Renal cortex interstitium (tissue), 11 donors: ENCODE measurements at regions not wholly inside any gene's neighbourhood (a gene's known extent, or its start where the extent isn't known, plus 50 kb on each side); places are given as distances from the start of the nearest gene placed in this dataset.
A peak's percentile ranks its signal among the peaks of the same experiment; 100 is the strongest.
"Not testable (repeated sequence)": the region's sequence is repeated elsewhere in the genome, so short reads cannot be mapped to it uniquely, and the experiment has no call there.

Experiments used
- DNase-seq, 11 donors: peaks; one replicate each; pipeline ENCODE4 v3.0.0-alpha.2; 2013; ENCODE audit warnings: low read depth in 9 of 11, low spot score in 4 of 11; ENCODE audit errors: extremely low read depth in 1 of 11

DNA sequence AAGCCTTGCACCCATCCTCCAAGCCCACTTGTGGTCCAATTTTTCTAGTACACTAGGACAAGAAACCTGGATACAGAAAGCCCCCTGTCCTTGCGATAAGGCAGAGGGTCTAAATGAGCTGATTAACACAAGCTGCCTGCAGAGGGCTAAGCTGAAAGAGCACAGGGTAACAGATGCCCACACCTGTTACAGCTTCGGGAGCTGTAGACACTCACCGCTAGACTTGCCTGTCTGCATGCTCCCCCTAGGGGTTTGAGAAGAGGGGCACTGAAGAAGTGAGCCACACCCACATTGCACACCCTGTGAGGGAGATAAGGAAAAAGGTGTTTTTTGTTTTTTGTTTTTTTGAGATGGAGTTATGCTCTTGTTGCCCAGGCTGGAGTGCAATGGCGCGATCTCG is 386.5 kb upstream of the AUTS2 start:
- DNase-seq, result peak in 1 of 11 donors; percentile 23

DNA sequence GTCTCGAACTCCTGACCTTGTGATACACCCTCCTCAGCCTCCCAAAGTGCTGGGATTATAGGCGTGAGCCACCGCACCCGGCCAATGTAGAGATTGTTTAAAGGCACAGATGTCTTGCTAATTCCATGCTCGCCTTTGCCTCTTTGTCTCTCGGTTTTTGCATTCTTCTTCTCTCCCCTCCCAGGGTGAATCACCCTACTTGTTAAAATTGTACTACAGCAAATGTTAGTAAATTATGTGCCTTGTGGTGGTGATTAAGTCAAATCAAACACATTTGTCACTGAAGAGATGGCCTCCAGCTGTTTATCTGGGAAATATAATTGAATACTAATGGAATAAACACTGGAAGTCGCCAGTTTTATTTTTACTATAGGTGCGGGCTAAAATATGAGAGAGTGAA is 384.4 kb upstream of the AUTS2 start:
- no peak for DNase-seq

DNA sequence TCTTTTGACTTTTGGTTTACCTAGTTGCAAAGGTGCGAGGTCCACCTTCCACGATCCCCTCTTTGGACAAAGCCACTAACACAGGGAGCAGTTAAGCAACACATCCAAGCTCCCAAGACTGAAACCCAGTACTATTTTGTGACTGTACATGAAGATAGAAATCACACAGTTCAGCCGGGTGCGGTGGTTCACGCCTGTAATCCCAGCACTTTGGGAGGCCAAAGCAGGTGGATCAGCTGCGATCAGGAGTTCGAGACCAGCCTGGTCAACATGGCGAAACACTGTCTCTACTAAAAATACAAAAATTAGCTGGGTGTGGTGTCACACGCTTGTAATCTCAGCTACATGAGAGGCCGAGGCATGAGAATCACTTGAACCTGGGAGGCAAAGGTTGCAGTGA is 382.8 kb upstream of the AUTS2 start:
- DNase-seq, result not testable (repeated sequence)

DNA sequence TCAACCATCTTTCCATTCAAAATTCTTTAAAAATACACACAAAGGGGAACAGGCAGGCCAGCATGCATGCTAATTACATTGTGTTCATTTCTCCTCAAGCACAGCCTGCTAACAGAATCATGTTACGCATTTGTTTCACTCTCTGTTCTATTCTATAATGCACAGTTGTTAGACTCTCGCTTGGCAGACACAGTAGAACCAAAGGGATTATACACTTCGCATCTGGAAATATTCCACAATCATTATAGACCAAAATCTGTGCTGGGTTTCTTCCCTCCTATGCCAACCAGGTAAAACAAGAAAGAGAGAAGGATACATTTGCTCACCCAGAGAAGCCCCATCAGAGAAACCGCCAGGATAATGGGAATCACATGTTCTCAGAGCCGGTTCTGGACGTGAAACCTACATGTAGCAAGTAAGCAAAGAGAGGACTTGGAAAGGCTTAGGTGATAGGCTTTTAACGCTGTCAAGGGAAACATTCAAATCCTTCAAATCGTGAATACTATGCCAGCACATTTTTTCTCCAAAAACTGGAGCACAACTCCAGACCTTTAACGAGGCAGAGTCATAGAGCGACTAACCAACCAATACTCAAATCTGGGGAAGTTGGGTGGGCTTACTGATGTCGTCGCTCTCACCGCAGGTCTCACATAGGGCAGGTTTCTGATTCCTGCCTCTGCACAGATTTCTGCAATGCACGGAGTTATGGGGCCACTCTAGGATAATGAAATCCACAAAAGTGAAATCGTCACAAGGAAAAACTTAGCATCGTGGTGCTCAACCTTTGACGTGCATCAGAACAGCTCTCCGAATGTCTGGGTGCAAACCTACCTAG is 380.5 kb upstream of the AUTS2 start:
- DNase-seq, result no peak

DNA sequence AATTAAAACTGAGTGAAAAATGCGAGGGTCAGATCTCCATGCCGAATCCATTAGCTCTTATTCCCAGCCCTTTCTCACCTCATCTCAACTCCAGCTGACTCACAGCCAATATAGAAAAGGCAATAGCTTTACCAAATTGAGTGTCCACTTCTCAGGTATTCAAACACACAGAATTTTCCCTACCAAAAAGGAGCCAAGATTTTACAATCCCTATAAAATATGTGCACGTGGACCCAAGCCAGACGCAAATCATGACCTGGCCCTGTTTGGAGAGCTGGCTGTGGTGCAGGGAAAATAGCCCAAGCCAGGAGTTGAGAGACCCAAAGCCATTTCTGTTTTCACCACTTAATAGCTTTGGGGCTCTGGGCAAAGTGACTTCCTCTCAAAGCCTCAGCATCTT is 379.7 kb upstream of the AUTS2 start:
- DNase-seq, result no peak

DNA sequence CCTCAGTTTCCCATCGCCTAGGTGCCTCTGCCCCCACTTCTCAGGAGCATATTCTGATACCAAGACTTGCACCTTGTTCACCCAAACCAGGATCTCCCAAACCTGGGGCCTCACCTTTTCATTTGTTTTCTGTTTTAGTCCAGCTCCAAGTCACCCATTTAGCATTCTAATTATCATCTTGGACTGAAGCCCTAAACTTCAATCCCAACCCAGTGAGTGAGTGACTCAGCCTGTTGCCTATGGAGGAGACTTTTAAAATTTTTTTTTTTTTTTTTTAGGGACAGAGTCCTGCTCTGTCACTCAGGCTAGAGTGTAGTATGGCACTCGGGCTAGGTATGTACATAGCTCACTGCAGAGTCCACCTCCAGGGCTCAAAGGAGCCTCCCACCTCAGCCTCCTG is 378.9 kb upstream of the AUTS2 start:
- no peak for DNase-seq

DNA sequence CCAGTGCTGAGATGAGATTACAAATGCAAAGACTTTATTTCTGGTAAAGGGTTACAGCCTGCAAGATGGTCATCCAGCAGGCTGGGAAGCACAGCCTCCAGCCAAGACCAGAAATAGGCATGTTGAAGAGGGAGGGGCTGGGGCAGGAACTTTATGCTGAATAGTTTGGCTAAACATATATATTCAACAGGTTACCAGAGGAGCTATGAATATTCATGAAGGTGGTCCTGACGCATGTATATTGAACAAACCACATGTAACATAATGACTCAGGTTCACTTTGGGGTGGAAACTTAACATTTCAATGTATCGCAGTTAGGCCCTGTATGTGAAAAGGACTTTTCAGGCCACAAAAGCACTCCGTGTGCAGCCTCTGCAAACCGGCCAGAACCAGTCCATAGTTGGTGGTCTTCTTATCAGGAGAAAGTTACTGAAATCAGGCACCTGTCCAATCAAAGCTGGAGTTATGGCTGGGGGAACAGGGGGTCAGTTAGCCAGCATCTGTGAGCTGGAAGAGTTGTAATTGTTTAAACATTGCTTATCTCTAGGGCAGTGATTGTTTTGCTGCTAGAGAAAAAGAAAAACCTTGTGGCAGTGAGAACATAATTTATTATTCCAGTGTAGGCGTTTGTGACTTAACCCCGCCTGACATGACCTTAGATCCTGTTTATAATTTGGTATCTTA is 372.9 kb upstream of the AUTS2 start:
- no peak for DNase-seq

DNA sequence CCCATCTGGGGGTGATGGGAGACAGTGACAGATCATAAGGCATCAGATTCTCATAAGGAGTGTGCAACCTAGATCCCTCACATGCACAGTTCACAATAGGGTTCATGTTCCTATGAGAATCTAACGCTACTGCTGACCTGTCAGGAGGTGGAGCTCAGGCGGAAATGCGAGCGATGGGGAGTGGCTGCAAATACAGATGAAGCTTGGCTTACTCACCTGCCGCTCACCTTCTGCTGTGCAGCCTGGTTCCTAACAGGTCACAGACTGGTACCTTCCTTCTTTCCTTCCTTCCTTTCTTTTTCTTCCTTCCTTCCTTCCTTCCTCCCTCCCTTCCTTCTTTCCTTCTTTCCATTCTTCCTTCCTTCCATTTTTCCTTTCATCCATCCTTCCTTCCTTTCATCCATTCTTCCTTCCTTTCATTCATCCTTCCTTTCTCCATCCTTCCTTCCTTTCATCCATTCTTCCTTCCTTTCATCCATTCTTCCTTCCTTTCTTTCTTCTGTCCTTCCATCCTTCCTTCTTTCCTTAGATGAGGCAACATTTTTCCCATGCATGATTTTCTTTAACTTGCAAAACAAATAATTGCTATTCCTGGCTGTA is 370.0 kb upstream of the AUTS2 start:
- no peak for DNase-seq

DNA sequence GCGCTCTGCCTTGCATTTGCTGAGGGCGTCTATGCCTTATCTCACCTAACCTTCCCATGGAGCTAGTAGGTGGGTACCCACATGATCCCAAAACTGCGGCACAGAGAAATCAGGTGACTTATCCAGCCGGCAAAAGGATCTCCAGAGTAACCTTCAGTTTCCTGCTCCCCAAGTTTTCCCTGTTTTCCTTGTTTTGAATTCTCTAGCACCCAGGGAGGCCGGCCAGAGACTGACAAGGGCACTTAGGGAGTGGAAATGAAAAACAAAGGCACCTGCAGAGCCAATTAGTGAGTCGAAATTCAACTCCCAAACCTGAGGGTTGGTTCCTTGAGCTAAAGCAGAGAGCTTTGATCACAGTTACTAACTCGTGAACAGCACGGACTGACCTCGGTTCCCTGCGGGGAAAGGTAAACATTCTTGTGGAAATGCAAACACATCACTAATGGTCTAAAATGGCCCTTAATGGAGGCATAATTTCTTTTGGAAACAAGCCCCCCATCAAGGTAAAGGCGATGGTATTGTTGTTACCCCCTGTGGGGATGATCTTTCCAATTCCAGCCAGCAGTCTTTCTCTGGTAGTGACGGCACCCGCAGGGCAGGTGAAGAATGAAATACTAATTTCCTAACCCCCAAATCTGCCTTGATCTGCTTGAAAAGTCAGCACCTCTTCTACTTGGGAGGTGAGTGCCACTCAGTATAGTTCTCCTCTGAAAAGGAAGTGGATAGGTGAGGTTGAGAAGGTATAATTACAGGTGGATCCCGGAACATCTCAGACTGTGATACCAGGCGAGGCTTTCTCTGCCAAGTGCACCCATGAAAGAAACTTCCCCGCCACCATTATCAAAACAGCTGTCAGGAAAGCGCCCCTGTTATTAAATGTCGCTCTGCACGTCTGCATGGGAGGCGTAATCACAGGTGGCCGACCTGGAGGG is 365.6 kb upstream of the AUTS2 start:
- peak in 6 of 11 donors; percentile 16 to 47 (median 28) for DNase-seq

DNA sequence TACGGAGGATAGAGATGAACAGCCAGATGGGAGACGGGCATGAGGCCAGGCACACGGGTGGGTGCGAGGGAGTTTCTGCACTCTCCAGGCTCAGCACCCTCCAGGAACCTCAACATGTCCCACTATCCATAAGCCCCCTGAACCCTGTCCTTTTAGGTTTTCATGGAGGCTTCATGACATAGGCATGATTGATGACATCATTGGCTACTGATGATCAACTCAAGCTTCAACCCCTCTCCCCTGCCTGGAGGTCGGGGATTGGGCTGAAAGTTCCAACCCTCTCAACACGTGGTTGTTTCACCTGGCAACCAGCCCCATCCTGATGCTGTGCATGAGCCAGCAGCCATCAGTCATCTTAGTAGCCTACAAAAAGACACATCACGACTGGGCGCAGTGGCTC is 360.7 kb upstream of the AUTS2 start:
- DNase-seq, result no peak

DNA sequence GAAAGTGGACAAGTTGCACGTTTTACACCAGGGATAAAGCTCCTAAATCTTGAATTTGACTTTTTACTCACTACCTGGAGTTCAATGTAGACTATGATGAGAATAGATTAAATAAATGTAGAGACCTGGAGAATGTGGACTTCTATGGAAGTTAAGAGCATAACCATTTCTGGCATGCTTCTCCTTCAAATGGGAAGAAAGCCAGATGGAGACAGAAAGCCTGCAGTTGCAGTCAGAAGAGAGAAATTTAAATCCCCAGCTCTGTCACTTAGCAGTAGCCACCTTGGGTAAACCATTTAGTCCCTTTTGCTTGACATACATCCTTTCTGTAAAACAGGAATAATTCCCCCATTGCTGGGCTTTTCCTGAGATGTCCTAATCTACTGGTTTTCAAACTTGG is 355.3 kb upstream of the AUTS2 start:
- DNase-seq, result no peak

DNA sequence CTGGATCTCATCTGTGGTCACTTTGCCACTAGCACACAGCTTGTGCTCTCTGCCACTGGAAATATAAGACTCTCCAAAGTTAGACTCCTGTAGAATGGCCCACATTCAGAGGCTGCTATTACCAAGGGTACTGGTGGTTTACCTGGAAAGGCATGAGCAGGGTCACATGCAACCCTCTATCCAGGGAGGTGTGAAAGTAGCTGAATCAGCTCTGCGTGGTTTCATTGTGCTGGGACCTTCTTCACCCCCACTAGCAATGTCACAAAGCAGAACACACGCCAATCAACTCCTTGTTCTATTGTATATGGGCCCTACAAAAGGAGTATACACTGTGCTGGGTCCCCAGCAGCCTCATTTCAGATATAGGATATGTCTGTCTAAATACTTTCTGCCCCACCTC is 353.6 kb upstream of the AUTS2 start:
- no peak for DNase-seq

DNA sequence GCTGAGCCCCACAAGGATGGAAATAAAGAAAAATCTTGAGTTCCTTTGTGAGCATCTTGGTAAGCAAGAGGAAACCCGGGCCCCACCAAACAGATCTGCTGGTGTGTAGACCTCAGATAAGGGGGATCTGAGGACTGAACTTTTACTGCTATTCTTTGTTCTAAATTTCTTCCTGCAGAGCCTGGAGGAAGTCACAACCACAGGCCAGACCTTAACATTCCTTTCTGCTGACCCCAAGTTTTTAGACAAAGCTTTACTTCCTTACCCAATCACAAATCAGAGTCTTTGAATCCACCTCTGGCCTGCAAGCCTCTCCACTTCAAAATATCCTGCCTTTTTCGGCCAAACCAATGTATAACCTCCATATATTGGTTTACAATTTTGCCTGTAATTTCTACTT is 352.6 kb upstream of the AUTS2 start:
- no peak for DNase-seq

DNA sequence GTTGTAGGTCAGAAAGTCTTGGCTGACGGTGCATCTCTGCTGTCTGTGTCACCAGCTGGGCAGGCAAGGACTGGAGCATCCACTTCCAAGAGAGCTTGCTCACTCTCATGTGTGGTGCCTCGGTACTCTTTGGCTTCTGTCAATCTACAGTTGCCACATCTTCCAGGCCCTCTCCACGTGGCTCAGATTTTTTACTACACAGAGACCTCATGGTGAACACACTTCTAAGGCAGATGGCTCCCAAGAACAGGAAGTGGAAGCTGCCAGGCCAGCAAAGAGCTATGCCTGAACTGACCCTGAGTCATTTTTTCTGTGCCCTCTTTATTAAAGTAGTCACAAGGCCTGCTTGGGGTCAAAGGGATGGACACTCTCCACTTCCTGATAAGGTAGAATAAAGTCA is 351.5 kb upstream of the AUTS2 start:
- no peak for DNase-seq

DNA sequence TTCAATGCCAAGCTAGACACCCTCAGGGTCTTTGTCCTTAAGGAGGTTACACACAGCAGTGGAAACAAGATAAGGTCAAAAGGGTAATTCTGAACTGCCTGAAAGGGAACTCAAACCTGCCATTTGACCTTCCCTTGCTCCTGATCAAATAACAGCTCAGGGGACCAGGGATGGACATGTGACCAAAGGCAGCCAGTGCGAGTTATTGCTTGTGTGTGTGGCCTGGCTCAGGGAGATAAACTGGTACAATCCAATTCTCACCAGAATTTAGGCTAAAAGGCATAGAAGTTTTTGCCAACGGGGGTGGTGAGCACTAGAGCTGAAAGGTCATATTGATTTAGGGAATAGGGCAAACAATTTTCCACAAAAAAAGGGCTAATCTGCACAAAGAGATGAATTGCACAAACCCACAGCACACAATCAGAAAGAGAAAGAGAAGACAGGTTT is 349.9 kb upstream of the AUTS2 start:
- not testable (repeated sequence) for DNase-seq

DNA sequence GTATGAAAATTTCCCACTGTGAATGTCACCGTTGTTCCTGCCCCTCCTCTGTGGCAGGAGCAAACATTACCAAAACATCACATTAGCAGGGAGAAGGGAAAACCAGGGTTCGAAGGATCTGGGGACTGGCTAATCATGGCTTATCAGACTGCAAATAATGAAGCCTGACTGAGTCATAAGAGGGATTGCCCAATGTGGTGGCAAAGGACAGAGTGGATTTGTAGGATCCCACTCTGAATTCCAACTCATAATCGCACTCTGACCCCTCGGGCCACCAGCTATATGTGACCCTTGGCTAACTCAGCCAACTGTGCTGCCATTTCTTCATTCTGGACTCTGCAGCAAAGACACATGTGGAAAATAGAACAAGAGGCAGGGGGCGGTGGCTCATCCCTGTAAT is 347.3 kb upstream of the AUTS2 start:
- no peak for DNase-seq

DNA sequence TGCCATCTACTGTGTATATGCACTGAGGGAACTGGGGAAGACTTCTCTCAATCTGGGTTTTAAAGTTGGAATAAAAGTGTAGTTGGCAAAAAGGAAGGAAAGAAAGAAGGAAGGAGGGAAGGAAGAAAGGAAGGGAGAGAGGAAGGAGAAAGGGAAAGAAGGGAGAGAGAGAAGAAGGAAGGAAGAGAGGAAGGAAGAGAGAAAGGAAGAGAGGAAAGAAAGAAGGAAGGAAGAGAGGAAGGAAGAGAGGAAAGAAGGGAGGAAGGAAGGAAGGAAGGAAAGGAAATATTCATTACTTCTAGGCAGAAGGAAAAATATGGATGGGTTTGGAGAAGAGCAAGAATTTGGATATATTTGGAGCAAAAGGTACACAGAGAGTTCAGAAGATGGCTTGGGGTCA is 343.6 kb upstream of the AUTS2 start:
- DNase-seq, result no peak

DNA sequence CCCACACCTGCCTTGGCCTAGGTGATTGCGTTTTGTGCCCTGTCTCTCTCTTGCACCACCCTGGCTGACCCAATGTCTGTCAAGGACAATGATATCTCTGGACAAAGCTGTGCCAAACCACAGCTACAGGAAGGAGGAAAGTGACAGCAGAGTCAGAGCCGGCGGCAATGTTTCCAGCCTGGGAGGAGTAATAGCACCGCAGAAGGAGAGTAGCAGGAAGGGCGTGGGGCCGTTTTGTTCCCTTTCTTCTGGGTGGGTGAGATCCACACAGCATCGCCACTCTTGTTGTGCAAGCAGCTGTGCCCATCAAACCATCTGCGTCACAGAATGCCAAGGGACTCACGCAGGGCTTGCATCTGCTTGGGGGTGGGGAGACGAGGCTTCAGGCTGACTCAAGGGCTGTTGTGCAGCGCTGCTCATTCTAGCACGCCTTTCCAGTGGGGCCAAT is 341.6 kb upstream of the AUTS2 start:
- DNase-seq, result no peak

DNA sequence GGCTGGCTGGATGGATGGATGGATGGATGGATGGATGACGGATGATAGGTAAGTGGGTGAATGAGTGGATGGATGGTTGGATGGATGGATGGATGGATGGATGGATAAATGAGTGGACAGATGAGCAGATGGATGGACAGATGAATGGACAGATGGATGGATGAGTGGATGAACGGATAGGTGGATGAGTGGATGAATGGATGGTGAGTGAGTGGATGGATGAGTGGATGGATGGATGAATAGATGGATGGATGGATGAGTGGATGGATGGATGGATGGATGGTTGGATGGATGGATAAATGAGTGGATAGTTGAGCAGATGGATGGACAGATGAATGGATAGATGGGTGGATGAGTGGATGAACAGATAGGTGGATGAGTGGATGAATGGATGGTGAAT is 340.7 kb upstream of the AUTS2 start:
- DNase-seq, result no peak
